ENCODE measurements at regions not wholly inside any gene's neighbourhood (a gene's known extent, or its start where the extent isn't known, plus 50 kb on each side); places are given as distances from the start of the nearest gene placed in this dataset.

DNA sequence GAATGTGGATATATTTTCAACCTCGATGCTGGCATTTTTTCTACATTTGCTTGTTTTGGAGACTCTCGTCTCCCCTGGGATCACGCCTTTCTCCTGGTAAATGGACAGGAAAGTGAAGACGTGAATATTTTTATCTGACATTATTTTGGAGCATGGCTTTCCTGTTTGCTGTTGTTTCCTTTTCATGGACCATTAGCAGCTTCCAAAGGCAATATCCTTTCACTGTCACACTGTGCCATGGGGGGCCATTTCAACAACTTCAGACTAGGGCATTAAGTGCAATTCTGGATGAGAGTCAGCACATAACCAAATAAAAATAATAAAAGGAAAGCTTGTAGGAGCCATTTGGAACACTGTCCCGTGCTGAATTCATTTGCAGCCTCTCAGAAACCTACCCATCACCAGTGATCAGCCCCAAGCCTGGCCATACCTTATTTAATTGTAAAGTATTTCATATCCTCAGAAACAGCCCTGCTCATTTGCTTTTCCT, 75.9 kb upstream of the NEUROD6 start:
- no peaks in the 10 kb centered on the region for H3K27me3 ChIP-seq (ENCODE audit: low read length)
- no peaks in the 10 kb centered on the region for H3K36me3 ChIP-seq (ENCODE audit: low read length)
- H3K9me3 ChIP-seq (ENCODE audit: insufficient read depth, low read length), result no peaks in the 10 kb centered on the region
- no peaks in the 10 kb centered on the region for H4K20me1 ChIP-seq (ENCODE audit: low read depth, low read length)
- no peaks in the 10 kb centered on the region for H3F3A ChIP-seq (ENCODE audit: insufficient read depth)
- H3K27ac ChIP-seq (ENCODE audit: low read depth, low read length), result no peak overlapping the region
- no peaks in the 10 kb centered on the region for H3K79me2 ChIP-seq (ENCODE audit: insufficient read depth, low read length)
- H2AFZ ChIP-seq (ENCODE audit: low read depth, low read length, severe bottlenecking), result no peak overlapping the region
- TF ChIP-seq, protein P1, sequence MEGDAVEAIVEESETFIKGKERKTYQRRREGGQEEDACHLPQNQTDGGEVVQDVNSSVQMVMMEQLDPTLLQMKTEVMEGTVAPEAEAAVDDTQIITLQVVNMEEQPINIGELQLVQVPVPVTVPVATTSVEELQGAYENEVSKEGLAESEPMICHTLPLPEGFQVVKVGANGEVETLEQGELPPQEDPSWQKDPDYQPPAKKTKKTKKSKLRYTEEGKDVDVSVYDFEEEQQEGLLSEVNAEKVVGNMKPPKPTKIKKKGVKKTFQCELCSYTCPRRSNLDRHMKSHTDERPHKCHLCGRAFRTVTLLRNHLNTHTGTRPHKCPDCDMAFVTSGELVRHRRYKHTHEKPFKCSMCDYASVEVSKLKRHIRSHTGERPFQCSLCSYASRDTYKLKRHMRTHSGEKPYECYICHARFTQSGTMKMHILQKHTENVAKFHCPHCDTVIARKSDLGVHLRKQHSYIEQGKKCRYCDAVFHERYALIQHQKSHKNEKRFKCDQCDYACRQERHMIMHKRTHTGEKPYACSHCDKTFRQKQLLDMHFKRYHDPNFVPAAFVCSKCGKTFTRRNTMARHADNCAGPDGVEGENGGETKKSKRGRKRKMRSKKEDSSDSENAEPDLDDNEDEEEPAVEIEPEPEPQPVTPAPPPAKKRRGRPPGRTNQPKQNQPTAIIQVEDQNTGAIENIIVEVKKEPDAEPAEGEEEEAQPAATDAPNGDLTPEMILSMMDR (IDR thresholded peaks at IDR 0.05; ENCODE audit: insufficient read depth, low read length, poor library complexity, severe bottlenecking), result no peak
- TF ChIP-seq EZH2phosphoT487 (conservative IDR thresholded peaks at IDR 0.05; ENCODE audit: low read length), result no peak
- H3K9ac ChIP-seq (ENCODE audit: low read length), result no peak overlapping the region
- no peak overlapping the region for H3K4me3 ChIP-seq (ENCODE audit: insufficient read depth, low read length, poor library complexity, severe bottlenecking)
- H3K4me2 ChIP-seq (ENCODE audit: low read depth, low read length, poor library complexity, severe bottlenecking), result no peak overlapping the region
- no peaks in the 10 kb centered on the region for H3K9me2 ChIP-seq (replicated peaks; ENCODE audit: insufficient read depth, low read length)

DNA sequence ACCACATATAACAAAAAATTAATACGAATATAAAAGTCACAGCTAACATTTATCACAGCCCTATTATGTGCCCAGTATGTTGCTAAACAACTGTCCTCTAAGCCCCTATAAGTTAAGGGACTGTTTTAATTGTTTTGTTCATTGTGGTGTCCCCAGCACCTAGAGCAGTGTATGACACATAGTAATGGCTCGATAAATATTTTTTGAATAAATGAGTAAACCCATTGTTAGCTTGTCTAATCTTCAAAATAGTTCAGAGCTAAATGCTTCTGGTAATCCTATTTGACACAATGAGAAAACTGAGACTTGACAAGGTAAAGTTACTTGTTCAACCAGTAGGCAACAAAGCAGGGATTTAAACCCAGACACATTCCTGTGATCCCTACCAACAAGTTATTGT, 78.4 kb upstream of the NEUROD6 start:
- Histone ChIP-seq H3K4me2 (ENCODE audit: low read depth, low read length, poor library complexity, severe bottlenecking) (no peak overlapping the region), H4K20me1 (ENCODE audit: low read depth, low read length) (no peaks in the 10 kb centered on the region)
- no peak for TF ChIP-seq EZH2phosphoT487 (conservative IDR thresholded peaks at IDR 0.05; ENCODE audit: low read length)
- TF ChIP-seq, protein P1 (IDR thresholded peaks at IDR 0.05; ENCODE audit: insufficient read depth, low read length, poor library complexity, severe bottlenecking), result no peak

DNA sequence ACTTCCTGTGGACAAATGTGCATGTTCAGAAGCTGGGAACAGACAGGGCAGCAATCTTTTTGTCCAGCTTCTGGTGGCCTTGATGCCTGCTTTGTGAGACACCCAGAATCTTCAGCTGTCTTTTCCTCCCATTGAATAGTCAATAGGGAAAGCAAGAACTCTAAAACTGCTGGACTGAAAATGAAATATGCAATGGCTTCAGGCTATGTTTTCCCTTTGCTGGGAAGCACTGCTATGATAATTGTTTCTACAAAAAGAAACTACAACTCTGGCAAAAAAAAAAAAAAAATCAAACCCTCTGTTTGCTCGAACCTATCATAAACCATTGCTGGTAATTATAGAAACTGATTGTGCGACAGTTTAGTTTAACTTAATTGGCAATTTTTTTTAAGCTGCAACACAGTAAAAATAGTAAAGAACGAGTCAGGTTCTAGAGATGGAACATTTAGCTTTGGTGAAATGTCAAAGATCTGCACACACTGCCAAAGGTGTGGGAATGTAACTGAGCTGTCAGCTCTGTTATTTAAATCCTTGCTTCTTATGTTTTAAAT, 79.1 kb upstream of the NEUROD6 start:
- no peak overlapping the region for H3K4me3 ChIP-seq (ENCODE audit: insufficient read depth, low read length, poor library complexity, severe bottlenecking)
- no peaks in the 10 kb centered on the region for H3K9me3 ChIP-seq (ENCODE audit: insufficient read depth, low read length)
- H3K9ac ChIP-seq (ENCODE audit: low read length), result no peak overlapping the region
- H3K27ac ChIP-seq (ENCODE audit: low read depth, low read length), result no peak overlapping the region
- no peaks in the 10 kb centered on the region for H3K79me2 ChIP-seq (ENCODE audit: insufficient read depth, low read length)
- no peak overlapping the region for H2AFZ ChIP-seq (ENCODE audit: low read depth, low read length, severe bottlenecking)
- no peaks in the 10 kb centered on the region for H3F3A ChIP-seq (ENCODE audit: insufficient read depth)
- no peaks in the 10 kb centered on the region for H3K27me3 ChIP-seq (ENCODE audit: low read length)
- TF ChIP-seq EZH2phosphoT487 (conservative IDR thresholded peaks at IDR 0.05; ENCODE audit: low read length), result no peak
- TF ChIP-seq, protein P1 (IDR thresholded peaks at IDR 0.05; ENCODE audit: insufficient read depth, low read length, poor library complexity, severe bottlenecking), result no peak
- no peaks in the 10 kb centered on the region for H3K9me2 ChIP-seq (replicated peaks; ENCODE audit: insufficient read depth, low read length)
- H4K20me1 ChIP-seq (ENCODE audit: low read depth, low read length), result no peaks in the 10 kb centered on the region
- H3K36me3 ChIP-seq (ENCODE audit: low read length), result no peaks in the 10 kb centered on the region
- no peak overlapping the region for H3K4me2 ChIP-seq (ENCODE audit: low read depth, low read length, poor library complexity, severe bottlenecking)

More for the DNA sequence above, 78.4 kb upstream of the NEUROD6 start:
- no peaks in the 10 kb centered on the region for H3K27me3 ChIP-seq (ENCODE audit: low read length)
- H3K36me3 ChIP-seq (ENCODE audit: low read length), result no peaks in the 10 kb centered on the region
- H3K79me2 ChIP-seq (ENCODE audit: insufficient read depth, low read length), result no peaks in the 10 kb centered on the region
- H3K9ac ChIP-seq (ENCODE audit: low read length), result no peak overlapping the region
- no peaks in the 10 kb centered on the region for H3K9me3 ChIP-seq (ENCODE audit: insufficient read depth, low read length)
- no peak overlapping the region for H3K4me3 ChIP-seq (ENCODE audit: insufficient read depth, low read length, poor library complexity, severe bottlenecking)
- H3K27ac ChIP-seq (ENCODE audit: low read depth, low read length), result no peak overlapping the region
- no peak overlapping the region for H2AFZ ChIP-seq (ENCODE audit: low read depth, low read length, severe bottlenecking)
- no peaks in the 10 kb centered on the region for H3K9me2 ChIP-seq (replicated peaks; ENCODE audit: insufficient read depth, low read length)
- H3F3A ChIP-seq (ENCODE audit: insufficient read depth), result no peaks in the 10 kb centered on the region
